ENCODE measurements at regions not wholly inside any gene's neighbourhood (a gene's known extent, or its start where the extent isn't known, plus 50 kb on each side); places are given as distances from the start of the nearest gene placed in this dataset.

DNA sequence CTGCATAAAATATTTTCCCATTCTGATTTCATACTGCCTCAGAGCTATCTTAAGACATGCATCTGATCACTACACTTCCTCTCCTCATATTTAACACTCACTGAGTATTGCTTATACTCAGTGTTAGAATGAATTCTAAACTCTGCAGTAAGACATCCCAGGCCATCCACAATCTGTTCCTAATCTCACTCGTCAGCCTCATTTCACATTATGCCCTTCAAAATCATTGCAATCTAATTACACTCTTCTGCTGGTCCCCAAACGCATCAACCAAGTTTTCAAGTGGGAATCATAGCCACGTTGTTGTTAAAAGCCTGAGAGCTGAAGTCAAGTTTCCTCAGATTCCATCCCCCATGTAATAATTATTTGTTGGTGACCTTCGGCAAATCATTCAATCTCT lies 1177.9 kb downstream of the ARAP2 start:
- POLR2A ChIA-PET, result no interaction called here

GRCh38 chr4:35080799-35081198 lies 1163.5 kb downstream of the ARAP2 start:
- Histone ChIP-seq H3K36me3 (ENCODE audit: control insufficient read depth, insufficient read depth, low read length) (no peaks in the 10 kb centered on the region), H3K4me1 (ENCODE audit: control insufficient read depth, insufficient read depth, low read length) (no peaks in the 10 kb centered on the region), H3K4me3 (ENCODE audit: low read depth in 2 of 2, low read length in 2 of 2) (no peak overlapping the region), H3K27me3 (ENCODE audit: control insufficient read depth, insufficient read depth, low read length) (no peaks in the 10 kb centered on the region), H3K9me3 (ENCODE audit: control insufficient read depth, insufficient read depth, low read depth, low read length) (no peaks in the 10 kb centered on the region), H3K27ac (ENCODE audit: low read length) (no peak overlapping the region)
- DNase-seq (ENCODE audit: low read depth, low spot score), result no peak
- ATAC-seq, result no peak
- intact Hi-C loops (cut with micrococcal nuclease; ENCODE audit: unreplicated experiment), result no loop called here
- TF ChIP-seq CTCF (IDR thresholded peaks at IDR 0.05) (no peak), SIN3A (IDR thresholded peaks at IDR 0.05; ENCODE audit: borderline replicate concordance, insufficient read depth, low read depth, low read length) (no peak), POLR2AphosphoS5 (IDR thresholded peaks at IDR 0.05; ENCODE audit: low read depth, low read length) (no peak), TCF7L2 (IDR thresholded peaks at IDR 0.05; ENCODE audit: low read depth, low read length) (no peak)
- TF ChIP-seq, protein P1, sequence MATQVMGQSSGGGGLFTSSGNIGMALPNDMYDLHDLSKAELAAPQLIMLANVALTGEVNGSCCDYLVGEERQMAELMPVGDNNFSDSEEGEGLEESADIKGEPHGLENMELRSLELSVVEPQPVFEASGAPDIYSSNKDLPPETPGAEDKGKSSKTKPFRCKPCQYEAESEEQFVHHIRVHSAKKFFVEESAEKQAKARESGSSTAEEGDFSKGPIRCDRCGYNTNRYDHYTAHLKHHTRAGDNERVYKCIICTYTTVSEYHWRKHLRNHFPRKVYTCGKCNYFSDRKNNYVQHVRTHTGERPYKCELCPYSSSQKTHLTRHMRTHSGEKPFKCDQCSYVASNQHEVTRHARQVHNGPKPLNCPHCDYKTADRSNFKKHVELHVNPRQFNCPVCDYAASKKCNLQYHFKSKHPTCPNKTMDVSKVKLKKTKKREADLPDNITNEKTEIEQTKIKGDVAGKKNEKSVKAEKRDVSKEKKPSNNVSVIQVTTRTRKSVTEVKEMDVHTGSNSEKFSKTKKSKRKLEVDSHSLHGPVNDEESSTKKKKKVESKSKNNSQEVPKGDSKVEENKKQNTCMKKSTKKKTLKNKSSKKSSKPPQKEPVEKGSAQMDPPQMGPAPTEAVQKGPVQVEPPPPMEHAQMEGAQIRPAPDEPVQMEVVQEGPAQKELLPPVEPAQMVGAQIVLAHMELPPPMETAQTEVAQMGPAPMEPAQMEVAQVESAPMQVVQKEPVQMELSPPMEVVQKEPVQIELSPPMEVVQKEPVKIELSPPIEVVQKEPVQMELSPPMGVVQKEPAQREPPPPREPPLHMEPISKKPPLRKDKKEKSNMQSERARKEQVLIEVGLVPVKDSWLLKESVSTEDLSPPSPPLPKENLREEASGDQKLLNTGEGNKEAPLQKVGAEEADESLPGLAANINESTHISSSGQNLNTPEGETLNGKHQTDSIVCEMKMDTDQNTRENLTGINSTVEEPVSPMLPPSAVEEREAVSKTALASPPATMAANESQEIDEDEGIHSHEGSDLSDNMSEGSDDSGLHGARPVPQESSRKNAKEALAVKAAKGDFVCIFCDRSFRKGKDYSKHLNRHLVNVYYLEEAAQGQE (IDR thresholded peaks at IDR 0.05; ENCODE audit: insufficient read depth in 1 of 2, low read depth in 2 of 2, low read length in 1 of 2), result no peak
- CTCF ChIA-PET, result no interaction called here
- BruUV-seq (replicated peaks), result no TSS peak
- POLR2A ChIA-PET, result no interaction called here
- in situ Hi-C loops (cut with HindIII; ENCODE audit: low pct_unique_long_range_greater_than_20kb, low sequenced_read_pairs), result no loop called here

More for the DNA sequence above, 1177.9 kb downstream of the ARAP2 start:
- in situ Hi-C loops (cut with HindIII; ENCODE audit: low pct_unique_long_range_greater_than_20kb, low sequenced_read_pairs), result no loop called here
- TF ChIP-seq POLR2AphosphoS5 (IDR thresholded peaks at IDR 0.05; ENCODE audit: low read depth, low read length), result no peak
- TF ChIP-seq CTCF (IDR thresholded peaks at IDR 0.05), result no peak
- no peak for TF ChIP-seq TCF7L2 (IDR thresholded peaks at IDR 0.05; ENCODE audit: low read depth, low read length)
- TF ChIP-seq, protein P1 (IDR thresholded peaks at IDR 0.05; ENCODE audit: insufficient read depth in 1 of 2, low read depth in 2 of 2, low read length in 1 of 2), result no peak
- no peak for TF ChIP-seq SIN3A (IDR thresholded peaks at IDR 0.05; ENCODE audit: borderline replicate concordance, insufficient read depth, low read depth, low read length)
- no TSS peak for BruUV-seq (replicated peaks)
- no peak overlapping the region for H3K27ac ChIP-seq (ENCODE audit: low read length)
- ATAC-seq (no peak), DNase-seq (ENCODE audit: low read depth, low spot score) (no peak)
- no peaks in the 10 kb centered on the region for H3K27me3 ChIP-seq (ENCODE audit: control insufficient read depth, insufficient read depth, low read length)
- H3K36me3 ChIP-seq (ENCODE audit: control insufficient read depth, insufficient read depth, low read length), result no peaks in the 10 kb centered on the region
- H3K4me1 ChIP-seq (ENCODE audit: control insufficient read depth, insufficient read depth, low read length), result no peaks in the 10 kb centered on the region
- CTCF ChIA-PET, result no interaction called here
- no peaks in the 10 kb centered on the region for H3K9me3 ChIP-seq (ENCODE audit: control insufficient read depth, insufficient read depth, low read depth, low read length)
- intact Hi-C loops (cut with micrococcal nuclease; ENCODE audit: unreplicated experiment), result no loop called here
- H3K4me3 ChIP-seq (ENCODE audit: low read depth in 2 of 2, low read length in 2 of 2), result no peak overlapping the region

Data from Panc1 (cell line).